HUES64 (cell line): ENCODE measurements at regions not wholly inside any gene's neighbourhood (a gene's known extent, or its start where the extent isn't known, plus 50 kb on each side); places are given as distances from the start of the nearest gene placed in this dataset.
"Not testable (repeated sequence)": the region's sequence is repeated elsewhere in the genome, so short reads cannot be mapped to it uniquely, and the experiment has no call there.

Experiments used
- H3K27ac ChIP-seq: 2 replicates; pipeline ENCODE4 v1.7.0; 2013; ENCODE audit warnings: low read depth, low read length, inconsistent platforms
- H3K27me3 ChIP-seq: 2 replicates; pipeline ENCODE4 v1.6.1; 2013; ENCODE audit warnings: mild to moderate bottlenecking, low read length; ENCODE audit not compliant: insufficient read depth
- H3K36me3 ChIP-seq: 2 replicates; pipeline ENCODE4 v1.6.1; 2013; ENCODE audit warnings: mild to moderate bottlenecking, low read length; ENCODE audit not compliant: insufficient read depth
- H3K4me1 ChIP-seq: 2 replicates; pipeline ENCODE4 v1.6.1; 2013; ENCODE audit warnings: mild to moderate bottlenecking, low read length, moderate library complexity; ENCODE audit not compliant: insufficient read depth
- H3K4me3 ChIP-seq: 2 replicates; pipeline ENCODE4 v1.5.1; 2013; ENCODE audit warnings: mild to moderate bottlenecking, low read length, moderate library complexity
- H3K9ac ChIP-seq: 2 replicates; pipeline ENCODE4 v1.6.1; 2013; ENCODE audit warnings: mild to moderate bottlenecking, low read depth, low read length
- H3K9me3 ChIP-seq: 2 replicates; pipeline ENCODE4 v1.6.1; 2013; ENCODE audit warnings: low read depth, low read length; ENCODE audit not compliant: insufficient read depth
- whole genome bisulfite sequencing: fragments of 150-250, 120-280 bp; methylation state at CpG from one replicate; pipeline ENCODE4 v1.1.7; 2013; ENCODE audit warnings: missing lambda C conversion rate; 5-methylcytosine and 5-hydroxymethylcytosine counted together

- Histone ChIP-seq H3K27me3 (no peaks in the 10 kb centered on the region), H3K9me3 (no peaks in the 10 kb centered on the region), H3K36me3 (no peaks in the 10 kb centered on the region), H3K27ac (no peak overlapping the region), H3K4me1 (peaks cover 25% of the 10 kb centered on the region), H3K9ac (no peak overlapping the region), H3K4me3 (no peak overlapping the region)
- 95% methylated on average over 1 of the region's 1 CpG for WGBS
These were observed 144.1 kb upstream of the BCHE start for GRCh38 chr3:165981318-165981717.

- H3K9ac ChIP-seq, H3K27ac ChIP-seq, H3K4me1 ChIP-seq, H3K27me3 ChIP-seq, H3K4me3 ChIP-seq, H3K36me3 ChIP-seq, H3K9me3 ChIP-seq: not testable (repeated sequence)
- 100% methylated on average over 1 of the region's 3 CpGs for whole genome bisulfite sequencing
These were observed 123.6 kb upstream of the BCHE start for GRCh38 chr3:165960825-165961224.

- H3K27me3 ChIP-seq = no peaks in the 10 kb centered on the region
- no peak overlapping the region for H3K4me3 ChIP-seq
- no peaks in the 10 kb centered on the region for H3K4me1 ChIP-seq
- H3K9ac ChIP-seq = no peak overlapping the region
- no peaks in the 10 kb centered on the region for H3K9me3 ChIP-seq
- WGBS = 83% methylated on average over 2 of the region's 2 CpGs
- no peak overlapping the region for H3K27ac ChIP-seq
- H3K36me3 ChIP-seq = no peaks in the 10 kb centered on the region
These were observed 116.9 kb upstream of the BCHE start for GRCh38 chr3:165954171-165954570.

- Histone ChIP-seq H3K9ac (no peak overlapping the region), H3K4me3 (no peak overlapping the region), H3K27me3 (no peaks in the 10 kb centered on the region), H3K36me3 (no peaks in the 10 kb centered on the region), H3K4me1 (no peaks in the 10 kb centered on the region), H3K9me3 (no peaks in the 10 kb centered on the region), H3K27ac (no peak overlapping the region)
These were observed 109.1 kb upstream of the BCHE start for GRCh38 chr3:165946360-165946759.

GRCh38 chr3:165938986-165939540 is 101.8 kb upstream of the BCHE start:
- no peak overlapping the region for H3K4me3 ChIP-seq
- no peaks in the 10 kb centered on the region for H3K36me3 ChIP-seq
- no peaks in the 10 kb centered on the region for H3K27me3 ChIP-seq
- 92% methylated on average over 1 of the region's 1 CpG for WGBS
- H3K9ac ChIP-seq = no peak overlapping the region
- no peak overlapping the region for H3K27ac ChIP-seq
- H3K4me1 ChIP-seq = no peaks in the 10 kb centered on the region
- no peaks in the 10 kb centered on the region for H3K9me3 ChIP-seq

GRCh38 chr3:165936081-165936480 is 98.9 kb upstream of the BCHE start:
- no CpG with 5 or more reads among the region's 1 CpG for WGBS
- H3K27me3 ChIP-seq, H3K9me3 ChIP-seq, H3K4me1 ChIP-seq, H3K36me3 ChIP-seq, H3K4me3 ChIP-seq, H3K9ac ChIP-seq, H3K27ac ChIP-seq: not testable (repeated sequence)

- 98% methylated on average over 29 of the region's 29 CpGs for WGBS
- H3K27ac ChIP-seq, H3K36me3 ChIP-seq, H3K4me3 ChIP-seq, H3K4me1 ChIP-seq, H3K9ac ChIP-seq, H3K9me3 ChIP-seq, H3K27me3 ChIP-seq: not testable (repeated sequence)
These were observed 87.1 kb upstream of the BCHE start for GRCh38 chr3:165924301-165924791.

GRCh38 chr3:165920984-165921383 is 83.8 kb upstream of the BCHE start:
- no peaks in the 10 kb centered on the region for H3K9me3 ChIP-seq
- H3K9ac ChIP-seq = no peak overlapping the region
- no peak overlapping the region for H3K4me3 ChIP-seq
- 91% methylated on average over 5 of the region's 5 CpGs for WGBS
- H3K27ac ChIP-seq = no peak overlapping the region
- no peaks in the 10 kb centered on the region for H3K36me3 ChIP-seq
- H3K27me3 ChIP-seq = no peaks in the 10 kb centered on the region
- no peaks in the 10 kb centered on the region for H3K4me1 ChIP-seq

- Histone ChIP-seq H3K36me3 (no peaks in the 10 kb centered on the region), H3K4me1 (no peaks in the 10 kb centered on the region)
These were observed 82.1 kb upstream of the BCHE start for GRCh38 chr3:165919284-165919683.

GRCh38 chr3:165918657-165918979 is 81.4 kb upstream of the BCHE start:
- Histone ChIP-seq H3K36me3 (no peaks in the 10 kb centered on the region), H3K9ac (no peak overlapping the region), H3K4me1 (no peaks in the 10 kb centered on the region), H3K9me3 (no peaks in the 10 kb centered on the region), H3K27ac (no peak overlapping the region), H3K27me3 (no peaks in the 10 kb centered on the region), H3K4me3 (no peak overlapping the region)
- whole genome bisulfite sequencing = 97% methylated on average over 23 of the region's 23 CpGs

More at GRCh38 chr3:165919284-165919683, 82.1 kb upstream of the BCHE start:
- H3K9ac ChIP-seq = no peak overlapping the region
- no peak overlapping the region for H3K27ac ChIP-seq
- WGBS = 100% methylated on average over 1 of the region's 4 CpGs
- no peak overlapping the region for H3K4me3 ChIP-seq
- H3K9me3 ChIP-seq = no peaks in the 10 kb centered on the region
- H3K27me3 ChIP-seq = no peaks in the 10 kb centered on the region

GRCh38 chr3:165917938-165918656 is 80.9 kb upstream of the BCHE start:
- not testable (repeated sequence) for H3K9me3 ChIP-seq, H3K9ac ChIP-seq, H3K27ac ChIP-seq, H3K36me3 ChIP-seq, H3K4me1 ChIP-seq, H3K27me3 ChIP-seq, H3K4me3 ChIP-seq
- WGBS = 97% methylated on average over 24 of the region's 24 CpGs

GRCh38 chr3:165915104-165915503 is 77.9 kb upstream of the BCHE start:
- H3K9ac ChIP-seq, H3K4me1 ChIP-seq, H3K27ac ChIP-seq, H3K9me3 ChIP-seq, H3K36me3 ChIP-seq, H3K27me3 ChIP-seq, H3K4me3 ChIP-seq: not testable (repeated sequence)
